GM12892 (cell line): ENCODE measurements at regions not wholly inside any gene's neighbourhood (a gene's known extent, or its start where the extent isn't known, plus 50 kb on each side); places are given as distances from the start of the nearest gene placed in this dataset.

Experiments
- POLR2A ChIP-seq: IDR thresholded peaks from 2 replicates; pipeline ENCODE4 v1.6.1; 2011; ENCODE audit warnings: low read depth, low read length, control low read depth
- TAF1 ChIP-seq: IDR thresholded peaks from 2 replicates; pipeline ENCODE4 v1.6.1; 2011; ENCODE audit warnings: low read depth, mild to moderate bottlenecking, control low read depth, low read length, borderline replicate concordance

- TF ChIP-seq POLR2A (no peak), TAF1 (no peak)
Measured at GRCh38 chr5:124162767-124163532, 583.5 kb downstream of the ZNF608 start.
